ENCODE measurements at regions not wholly inside any gene's neighbourhood (a gene's known extent, or its start where the extent isn't known, plus 50 kb on each side); places are given as distances from the start of the nearest gene placed in this dataset.

DNA sequence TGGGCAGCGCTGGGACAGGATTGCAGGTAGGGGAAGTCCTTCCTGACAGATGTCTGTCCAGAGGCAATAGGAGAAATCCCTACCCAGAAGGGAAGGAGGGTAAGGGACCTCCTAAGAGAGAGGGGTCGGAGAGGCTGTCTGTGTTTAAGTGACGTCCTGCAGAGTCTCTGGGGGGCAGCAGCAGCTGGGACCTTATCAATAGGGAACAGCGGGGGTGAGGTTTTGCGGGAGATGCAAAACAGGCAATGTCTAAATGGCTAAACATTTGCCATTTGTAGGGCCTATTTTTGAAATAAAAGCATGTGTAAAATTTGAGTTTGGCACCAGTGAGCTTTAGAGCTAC, 108.7 kb upstream of the HS6ST1 start:
- intact Hi-C loops (cut with micrococcal nuclease) = no loop called here
- Histone ChIP-seq H3K27me3 (ENCODE audit: low read depth) (no peaks in the 10 kb centered on the region), H3K4me1 (no peaks in the 10 kb centered on the region), H3K4me3 (no peak overlapping the region), H3K36me3 (no peaks in the 10 kb centered on the region), H3K9me3 (replicated peaks) (peaks cover 24% of the 10 kb centered on the region), H3K27ac (replicated peaks) (no peak overlapping the region)
- TF ChIP-seq, protein P1, sequence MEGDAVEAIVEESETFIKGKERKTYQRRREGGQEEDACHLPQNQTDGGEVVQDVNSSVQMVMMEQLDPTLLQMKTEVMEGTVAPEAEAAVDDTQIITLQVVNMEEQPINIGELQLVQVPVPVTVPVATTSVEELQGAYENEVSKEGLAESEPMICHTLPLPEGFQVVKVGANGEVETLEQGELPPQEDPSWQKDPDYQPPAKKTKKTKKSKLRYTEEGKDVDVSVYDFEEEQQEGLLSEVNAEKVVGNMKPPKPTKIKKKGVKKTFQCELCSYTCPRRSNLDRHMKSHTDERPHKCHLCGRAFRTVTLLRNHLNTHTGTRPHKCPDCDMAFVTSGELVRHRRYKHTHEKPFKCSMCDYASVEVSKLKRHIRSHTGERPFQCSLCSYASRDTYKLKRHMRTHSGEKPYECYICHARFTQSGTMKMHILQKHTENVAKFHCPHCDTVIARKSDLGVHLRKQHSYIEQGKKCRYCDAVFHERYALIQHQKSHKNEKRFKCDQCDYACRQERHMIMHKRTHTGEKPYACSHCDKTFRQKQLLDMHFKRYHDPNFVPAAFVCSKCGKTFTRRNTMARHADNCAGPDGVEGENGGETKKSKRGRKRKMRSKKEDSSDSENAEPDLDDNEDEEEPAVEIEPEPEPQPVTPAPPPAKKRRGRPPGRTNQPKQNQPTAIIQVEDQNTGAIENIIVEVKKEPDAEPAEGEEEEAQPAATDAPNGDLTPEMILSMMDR (IDR thresholded peaks at IDR 0.05; ENCODE audit: borderline replicate concordance) = no peak
- DNase-seq = no peak

DNA sequence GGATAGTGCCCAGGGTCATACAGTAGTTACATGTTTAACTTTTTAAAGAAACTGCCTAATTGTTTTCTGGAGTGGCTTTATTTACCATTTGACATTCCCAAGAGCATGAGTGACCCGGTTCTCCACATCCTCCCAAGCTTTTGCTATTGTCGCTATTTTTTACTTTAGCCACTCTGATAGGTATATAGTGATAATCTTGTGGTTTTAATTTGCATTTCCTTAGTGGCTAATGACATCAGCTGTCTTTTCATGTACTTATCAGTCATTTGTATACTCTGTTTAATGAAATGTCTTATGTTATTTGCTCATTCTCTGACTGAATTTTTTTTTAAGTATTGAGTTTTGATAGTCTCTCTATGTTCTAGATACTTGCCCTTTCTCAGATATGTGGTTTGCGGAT, 109.7 kb upstream of the HS6ST1 start:
- Histone ChIP-seq H3K36me3 (no peaks in the 10 kb centered on the region), H3K27ac (replicated peaks) (no peak overlapping the region), H3K9me3 (replicated peaks) (peaks cover 19% of the 10 kb centered on the region), H3K27me3 (ENCODE audit: low read depth) (no peaks in the 10 kb centered on the region), H3K4me3 (no peak overlapping the region), H3K4me1 (no peaks in the 10 kb centered on the region)
- DNase-seq = no peak
- TF ChIP-seq, protein P1 (IDR thresholded peaks at IDR 0.05; ENCODE audit: borderline replicate concordance) = no peak
- intact Hi-C loops (cut with micrococcal nuclease) = no loop called here

DNA sequence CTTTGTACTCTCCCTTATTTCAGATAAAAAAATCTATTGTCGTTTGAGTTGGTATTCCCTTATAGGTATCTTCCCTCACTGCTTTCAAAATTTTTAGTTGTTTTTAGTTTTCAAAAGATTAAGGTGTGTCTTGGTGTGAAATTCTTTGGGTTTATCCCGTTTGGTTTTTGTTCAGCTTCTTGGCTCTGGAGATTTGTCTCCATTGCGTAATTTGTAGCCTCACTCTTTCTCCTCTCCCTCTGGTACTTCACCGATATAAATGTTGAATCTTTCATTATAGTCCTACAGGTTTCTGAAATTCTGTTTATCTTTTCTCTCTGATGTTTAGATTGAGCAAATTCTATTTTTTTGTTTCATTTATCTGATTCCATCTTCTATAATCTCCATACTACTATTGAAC, 113.8 kb upstream of the HS6ST1 start:
- peaks cover 19% of the 10 kb centered on the region for H3K9me3 ChIP-seq (replicated peaks)
- DNase-seq = no peak
- H3K4me3 ChIP-seq = no peak overlapping the region
- H3K27ac ChIP-seq (replicated peaks) = no peak overlapping the region
- H3K4me1 ChIP-seq = no peaks in the 10 kb centered on the region
- intact Hi-C loops (cut with micrococcal nuclease) = no loop called here
- H3K27me3 ChIP-seq (ENCODE audit: low read depth) = no peaks in the 10 kb centered on the region
- H3K36me3 ChIP-seq = no peaks in the 10 kb centered on the region
- TF ChIP-seq, protein P1 (IDR thresholded peaks at IDR 0.05; ENCODE audit: borderline replicate concordance) = no peak

DNA sequence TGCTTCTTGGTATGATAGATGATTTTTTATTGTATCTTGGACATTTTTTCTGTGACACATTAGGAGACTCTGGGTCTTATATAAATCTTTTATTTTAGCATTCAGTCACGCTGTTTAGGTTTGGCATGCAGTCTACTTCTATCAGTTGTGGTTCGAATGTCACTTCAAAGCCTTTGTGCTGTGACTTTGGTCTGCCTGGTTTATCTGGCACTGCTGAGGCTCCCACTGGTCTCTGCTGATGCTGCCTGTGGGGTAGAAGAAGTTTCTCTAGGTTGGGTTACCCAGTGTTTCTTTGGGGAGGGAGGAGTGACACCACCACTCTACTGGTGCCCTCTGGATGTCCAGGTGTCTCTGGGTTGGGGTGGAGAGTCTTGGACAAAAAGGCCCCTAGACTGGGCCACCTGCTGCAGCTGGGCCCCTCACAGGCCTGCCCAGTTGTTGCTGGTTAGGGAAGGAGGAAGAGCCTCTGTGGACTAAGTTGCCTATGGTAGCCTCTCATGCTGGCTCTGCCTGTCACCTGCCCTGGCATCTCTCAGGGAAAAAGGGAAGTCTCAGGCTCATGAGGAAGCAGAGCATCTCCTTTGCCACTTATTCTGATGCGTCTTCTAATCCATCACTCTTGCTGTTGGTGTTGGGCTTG, 115.4 kb upstream of the HS6ST1 start:
- H3K27ac ChIP-seq (replicated peaks) = no peak overlapping the region
- no peak for DNase-seq
- no peaks in the 10 kb centered on the region for H3K27me3 ChIP-seq (ENCODE audit: low read depth)
- intact Hi-C loops (cut with micrococcal nuclease) = no loop called here
- H3K9me3 ChIP-seq (replicated peaks) = peaks cover 13% of the 10 kb centered on the region
- TF ChIP-seq, protein P1 (IDR thresholded peaks at IDR 0.05; ENCODE audit: borderline replicate concordance) = no peak
- no peaks in the 10 kb centered on the region for H3K36me3 ChIP-seq
- peaks cover 5% of the 10 kb centered on the region for H3K4me1 ChIP-seq
- H3K4me3 ChIP-seq = no peak overlapping the region

DNA sequence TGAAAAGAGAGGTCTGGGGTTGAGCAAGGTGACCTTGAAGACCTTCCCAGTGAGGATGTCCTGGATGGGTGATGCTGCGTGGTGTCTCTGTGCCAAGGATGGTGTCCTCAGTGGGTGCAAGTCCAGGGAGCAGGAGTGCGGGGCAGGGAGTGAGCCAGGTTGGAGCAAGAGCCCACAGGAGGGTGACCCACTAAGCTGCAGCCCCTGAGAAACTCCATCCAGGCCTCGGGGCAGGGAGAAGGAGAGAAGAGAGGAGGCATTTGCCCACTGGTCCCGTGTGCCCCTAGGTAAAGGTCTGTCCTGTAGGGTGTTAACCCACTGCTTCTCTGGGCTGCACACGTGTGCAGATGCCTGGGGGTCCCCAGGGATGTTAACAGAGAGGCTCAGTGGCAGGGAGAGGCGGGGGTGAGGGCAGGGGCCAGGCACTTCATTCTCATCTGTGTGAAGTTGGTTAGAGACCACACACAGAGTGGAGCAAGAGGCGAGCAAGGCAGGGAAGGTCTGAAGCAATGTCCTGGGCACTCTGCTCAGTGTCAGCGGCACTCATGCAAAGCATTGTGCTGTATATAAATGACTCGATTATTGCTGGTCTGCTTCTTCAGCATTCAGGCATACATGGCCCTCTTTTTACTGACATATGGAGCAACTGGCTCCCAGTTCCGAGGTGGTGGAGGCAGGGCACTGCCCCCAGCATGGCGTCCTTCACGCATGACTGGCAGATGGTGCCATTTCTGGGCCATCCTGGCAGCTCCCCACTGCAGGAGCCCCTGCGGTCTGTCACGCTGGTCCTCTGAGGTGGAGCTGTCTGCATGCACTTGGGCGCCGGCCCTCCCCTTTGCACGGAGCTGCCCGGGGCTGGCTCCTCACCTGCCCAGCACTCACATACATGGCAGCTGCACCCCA, 117.2 kb upstream of the HS6ST1 start:
- no peak for DNase-seq
- no peaks in the 10 kb centered on the region for H3K9me3 ChIP-seq (replicated peaks)
- TF ChIP-seq, protein P1 (IDR thresholded peaks at IDR 0.05; ENCODE audit: borderline replicate concordance) = no peak
- no peaks in the 10 kb centered on the region for H3K27me3 ChIP-seq (ENCODE audit: low read depth)
- H3K27ac ChIP-seq (replicated peaks) = no peak overlapping the region
- no peak overlapping the region for H3K4me3 ChIP-seq
- H3K4me1 ChIP-seq = peaks cover 23% of the 10 kb centered on the region
- intact Hi-C loops (cut with micrococcal nuclease) = no loop called here
- H3K36me3 ChIP-seq = no peaks in the 10 kb centered on the region

Data from left ventricle myocardium inferior (tissue), 1 donor.